ENCODE measurements at regions not wholly inside any gene's neighbourhood (a gene's known extent, or its start where the extent isn't known, plus 50 kb on each side); places are given as distances from the start of the nearest gene placed in this dataset.
"Not testable (repeated sequence)": the region's sequence is repeated elsewhere in the genome, so short reads cannot be mapped to it uniquely, and the experiment has no call there.

DNA sequence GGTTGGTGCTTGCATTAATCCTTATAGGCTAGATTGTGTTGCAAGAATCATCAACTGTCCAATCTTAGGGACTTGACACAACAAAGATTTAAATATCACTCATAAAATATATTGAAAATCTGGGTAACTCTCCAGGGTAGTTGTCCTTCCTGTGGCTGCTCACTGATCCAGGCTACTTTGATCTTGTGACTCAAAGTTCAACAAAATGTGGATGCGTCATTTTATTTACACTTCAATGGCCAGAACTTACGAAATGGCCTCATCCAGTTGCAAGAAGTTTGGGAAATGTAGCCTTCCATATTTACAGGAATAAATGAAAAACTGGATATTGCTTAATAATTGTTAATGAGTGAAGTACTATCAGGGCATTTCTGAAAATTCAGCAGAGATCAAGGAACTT is 235.5 kb upstream of the ACTBL2 start:
- no peak for DNase-seq (ENCODE audit: low read depth)

DNA sequence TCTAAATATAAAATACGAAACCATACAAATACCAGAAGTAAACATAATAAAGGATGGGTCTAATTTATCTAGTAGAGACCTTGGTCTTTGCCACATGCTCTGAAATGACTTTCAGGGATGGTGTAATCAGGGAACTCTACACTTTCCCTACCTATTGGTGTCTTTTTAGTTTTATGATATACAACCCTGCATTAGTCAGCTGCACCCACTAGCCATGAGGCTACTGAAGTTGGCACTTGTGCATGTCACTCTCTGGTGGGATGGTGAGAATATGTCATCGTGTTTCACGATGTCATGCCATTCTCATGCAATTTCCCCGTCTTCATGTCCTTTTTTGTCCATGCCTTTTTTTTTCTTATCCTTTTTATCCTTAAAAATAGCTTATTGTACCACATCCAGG is 234.9 kb upstream of the ACTBL2 start:
- peak; percentile 54 for DNase-seq (ENCODE audit: low read depth)

DNA sequence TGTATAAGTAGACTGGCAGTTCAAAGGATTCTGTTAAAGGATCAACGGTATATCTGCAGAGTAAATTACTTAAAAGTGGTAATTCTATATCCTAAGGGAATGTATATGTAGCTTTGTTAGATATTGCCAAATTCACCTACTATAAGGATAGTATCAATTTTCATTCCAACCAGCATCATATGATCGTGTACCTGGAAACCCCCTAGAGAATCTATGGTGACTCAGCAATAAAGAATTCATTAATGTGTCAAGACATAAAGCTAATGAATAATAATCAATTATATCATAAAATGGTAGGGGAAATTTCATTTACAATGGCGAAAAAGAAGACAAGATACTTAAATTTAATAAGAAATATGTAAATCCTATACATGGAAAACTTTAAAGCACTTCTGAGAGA is 234.1 kb upstream of the ACTBL2 start:
- no peak for DNase-seq (ENCODE audit: low read depth)

- DNase-seq (ENCODE audit: low read depth), result no peak
These were observed 232.7 kb upstream of the ACTBL2 start for GRCh38 chr5:57715296-57715695.

DNA sequence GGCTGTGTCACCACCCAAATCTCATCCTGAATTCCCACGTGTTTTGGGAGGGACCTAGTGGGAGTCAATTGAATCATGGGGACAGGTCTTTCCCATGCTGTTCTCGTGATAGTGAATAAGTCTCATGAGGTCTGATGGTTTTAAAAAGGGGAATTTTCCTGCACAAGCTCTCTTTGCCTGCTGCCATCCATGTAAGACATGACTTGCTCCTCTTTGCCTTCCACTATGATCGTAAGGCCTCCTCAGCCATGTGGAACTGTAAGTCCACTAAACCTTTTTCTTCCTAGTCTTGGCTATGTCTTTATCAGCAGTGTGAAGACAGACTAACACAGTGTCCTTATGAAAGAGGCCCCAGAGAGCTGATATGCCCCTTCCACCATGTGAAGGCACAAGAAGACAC is 230.9 kb upstream of the ACTBL2 start:
- not testable (repeated sequence) for DNase-seq (ENCODE audit: low read depth)

GRCh38 chr5:57711946-57712345 is 229.3 kb upstream of the ACTBL2 start:
- DNase-seq (ENCODE audit: low read depth), result no peak

- DNase-seq (ENCODE audit: low read depth), result no peak
These were observed 228.9 kb upstream of the ACTBL2 start for GRCh38 chr5:57711471-57711870.

GRCh38 chr5:57710126-57710525 is 227.5 kb upstream of the ACTBL2 start:
- no peak for DNase-seq (ENCODE audit: low read depth)

DNA sequence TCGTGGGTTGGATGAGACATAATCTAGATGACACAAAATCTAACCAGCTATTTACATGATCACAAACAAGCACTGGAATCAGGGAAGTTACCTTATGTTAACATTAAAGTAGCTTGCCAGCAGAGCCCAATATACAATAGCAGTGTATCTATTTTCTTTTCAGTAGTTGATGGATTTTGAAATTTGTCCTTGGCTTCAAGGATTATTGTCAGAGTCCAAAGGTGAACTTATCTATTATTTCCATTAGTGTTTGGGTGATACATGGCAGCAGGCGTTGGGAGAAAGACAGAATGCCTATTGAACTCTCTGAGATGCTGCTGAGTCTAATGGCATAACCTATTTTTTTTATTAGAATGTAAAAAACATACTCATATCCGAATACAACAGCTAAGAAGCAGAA is 223.2 kb upstream of the ACTBL2 start:
- DNase-seq (ENCODE audit: low read depth), result no peak

DNA sequence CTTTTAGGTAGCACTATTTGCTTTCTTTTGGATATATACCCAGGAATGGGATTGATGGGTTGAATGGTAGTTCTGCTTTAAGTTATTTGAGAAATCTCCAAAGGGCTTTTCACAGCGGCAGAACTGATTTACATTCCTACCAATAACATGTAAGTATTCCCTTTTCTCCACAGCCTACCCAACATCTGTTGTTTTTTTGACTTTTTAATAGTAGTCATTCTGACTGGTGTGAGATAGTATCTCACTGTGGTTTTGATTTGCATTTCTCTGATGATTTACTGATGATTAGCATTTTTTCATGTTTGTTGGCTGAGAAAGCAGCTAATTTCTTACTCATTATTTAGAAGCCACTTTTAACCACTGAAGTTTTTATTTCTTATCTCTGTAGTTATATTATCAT is 221.1 kb upstream of the ACTBL2 start:
- peak; percentile 45 for DNase-seq (ENCODE audit: low read depth)

GRCh38 chr5:57700484-57700883 is 217.9 kb upstream of the ACTBL2 start:
- DNase-seq (ENCODE audit: low read depth), result no peak

DNA sequence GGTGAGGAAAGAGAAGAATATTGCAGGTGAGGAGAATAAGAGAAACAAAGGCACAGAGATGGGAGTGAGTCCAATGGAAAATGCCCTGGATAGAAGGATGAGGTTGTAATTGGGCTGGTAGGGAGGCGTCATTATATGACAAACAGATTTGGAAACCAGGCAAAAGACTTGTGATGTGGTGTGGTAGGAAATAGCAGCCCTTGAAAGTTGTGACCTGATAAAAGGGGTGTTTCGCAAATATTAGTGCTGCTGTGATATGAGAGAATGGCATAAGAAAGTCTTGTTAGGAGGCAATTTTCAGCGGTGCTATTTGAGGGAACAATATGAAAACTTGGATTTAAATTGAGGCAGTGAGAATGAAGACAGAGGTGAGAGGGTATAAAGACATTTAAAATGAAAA is 217.5 kb upstream of the ACTBL2 start:
- no peak for DNase-seq (ENCODE audit: low read depth)

DNA sequence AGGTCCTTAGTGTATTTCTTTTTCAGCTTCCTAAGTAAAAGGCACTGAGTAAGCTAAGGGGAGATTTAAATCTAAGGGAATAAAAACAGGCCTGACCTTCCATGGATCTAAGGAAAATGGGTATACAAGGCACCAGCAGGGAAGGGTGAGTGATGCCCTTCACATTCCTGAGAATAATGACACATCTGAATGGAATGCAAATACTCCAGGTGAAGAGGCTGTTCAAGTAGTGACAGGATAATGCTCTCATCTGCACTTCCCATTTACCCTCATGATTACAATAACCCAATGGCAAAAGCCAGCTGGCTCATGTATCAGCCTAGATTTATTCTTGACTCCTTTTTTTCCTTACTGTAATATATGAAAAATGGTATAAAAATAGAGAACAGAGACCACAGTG is 216.2 kb upstream of the ACTBL2 start:
- no peak for DNase-seq (ENCODE audit: low read depth)

GRCh38 chr5:57698086-57698485 is 215.5 kb upstream of the ACTBL2 start:
- no peak for DNase-seq (ENCODE audit: low read depth)

DNA sequence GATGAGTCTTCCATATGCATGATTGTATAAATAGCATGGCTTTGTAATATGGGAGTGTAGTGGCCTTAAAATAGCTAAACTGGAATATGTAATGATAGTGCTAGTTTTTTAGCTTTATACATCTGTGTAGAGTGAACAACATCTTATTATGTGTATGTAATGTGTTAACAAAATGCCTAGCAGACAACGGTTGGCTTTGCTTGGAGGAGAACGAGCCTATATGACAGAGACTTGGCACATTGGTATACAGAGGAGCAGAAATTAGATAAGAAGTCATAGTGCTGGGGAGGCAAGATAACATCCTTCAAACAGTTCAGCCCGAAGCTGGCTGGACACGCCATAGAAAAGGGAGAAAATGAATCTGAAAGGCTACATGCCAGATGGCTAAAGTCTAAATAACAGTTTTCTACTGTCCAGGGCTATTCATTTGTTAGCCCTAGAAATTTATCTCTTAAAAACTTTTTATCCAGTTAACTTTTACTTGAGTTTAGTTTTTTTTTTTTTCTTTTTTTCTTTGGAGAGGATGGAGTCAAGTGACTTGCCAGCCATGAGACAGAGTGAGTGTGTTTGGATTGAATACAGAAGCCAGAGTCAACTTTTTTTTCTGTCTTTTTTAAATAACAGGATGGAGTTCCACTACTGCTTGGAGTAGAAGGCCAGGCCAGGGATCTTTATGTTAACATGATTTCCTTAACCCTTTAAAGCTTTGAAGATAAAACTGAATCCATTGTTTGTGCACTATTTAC is 214.4 kb upstream of the ACTBL2 start:
- no peak for DNase-seq (ENCODE audit: low read depth)

- DNase-seq (ENCODE audit: low read depth), result peak; percentile 55
These were observed 213.8 kb upstream of the ACTBL2 start for GRCh38 chr5:57696389-57696769.

GRCh38 chr5:57695706-57696388 is 213.2 kb upstream of the ACTBL2 start:
- no peak for DNase-seq (ENCODE audit: low read depth)

GRCh38 chr5:57695179-57695578 is 212.6 kb upstream of the ACTBL2 start:
- no peak for DNase-seq (ENCODE audit: low read depth)

DNA sequence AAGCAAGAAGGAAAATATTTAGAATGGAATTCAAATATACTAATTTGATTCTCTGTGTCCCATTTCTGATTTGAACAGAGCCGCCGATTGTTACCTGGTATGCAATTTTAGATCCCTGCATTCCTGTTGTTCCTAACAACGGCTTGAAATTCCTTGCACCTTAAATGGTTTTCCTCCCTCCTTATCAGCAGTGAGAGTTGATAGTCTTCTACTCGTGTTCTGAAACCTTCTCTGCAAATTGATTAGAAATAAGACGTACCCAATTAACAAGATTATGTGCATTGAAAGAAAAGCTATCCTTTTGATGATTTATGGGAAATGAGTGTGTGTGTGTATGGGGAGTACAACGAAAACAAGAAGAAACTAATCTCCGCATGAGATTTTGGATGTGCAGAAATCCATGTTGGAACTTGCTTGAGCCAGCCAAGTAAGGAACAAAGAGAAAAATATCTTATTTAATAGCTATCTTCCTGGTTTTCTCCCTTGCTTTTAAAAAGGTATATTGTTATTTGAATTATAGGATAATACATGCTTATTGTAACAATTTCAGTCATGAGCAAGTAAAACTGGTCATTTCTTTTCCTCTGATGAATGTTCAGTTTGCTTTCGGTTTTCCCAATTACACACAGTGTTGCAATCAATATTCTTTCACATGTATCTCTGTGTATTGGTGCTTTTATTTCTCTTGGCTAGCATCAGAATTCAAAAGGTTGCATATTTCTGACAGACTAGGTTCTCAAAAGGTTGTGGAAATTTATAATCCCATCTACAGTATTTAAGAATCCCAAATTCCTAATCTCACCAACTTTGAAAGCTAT is 211.1 kb upstream of the ACTBL2 start:
- DNase-seq (ENCODE audit: low read depth), result no peak

- peak; percentile 92 for DNase-seq (ENCODE audit: low read depth)
These were observed 210.2 kb upstream of the ACTBL2 start for GRCh38 chr5:57692582-57693487.

GRCh38 chr5:57690724-57691123 is 208.1 kb upstream of the ACTBL2 start:
- DNase-seq (ENCODE audit: low read depth), result no peak
